MCF 10A (cell line): ENCODE measurements at regions not wholly inside any gene's neighbourhood (a gene's known extent, or its start where the extent isn't known, plus 50 kb on each side); places are given as distances from the start of the nearest gene placed in this dataset.

ENCODE experiments used
- BruUV-seq: library from RNA; stranded (reverse); fragments of 400-500 nt; replicated peaks from 2 replicates; lab custom pipeline; 2021; lab: Mats Ljungman, UMichigan
- CTCF ChIA-PET: fragments of 300-600 bp; sonication (Branson Sonifier 250); formaldehyde crosslinking; extraction: SDS; loops from one replicate; lab custom pipeline; 2021; ENCODE audit warnings: antibody characterized with exemption, inconsistent platforms; lab: Yijun Ruan, JAX
- POLR2A ChIA-PET: fragments of 300-600, 350-650 bp; sonication (Branson Sonifier 250); formaldehyde crosslinking; extraction: SDS; loops from one replicate; lab custom pipeline; 2020; ENCODE audit warnings: antibody characterized with exemption, inconsistent platforms; lab: Yijun Ruan, JAX
- DNase-seq: peaks from one replicate; pipeline ENCODE4 v3.0.0-alpha.2; 2018; ENCODE audit not compliant: unreplicated experiment
- H3K27ac Mint-ChIP-seq: one replicate; pipeline ENCODE4 v1.8.0; 2022; ENCODE audit warnings: mild to moderate bottlenecking, low read depth, mixed read lengths; ENCODE audit not compliant: unreplicated experiment
- H3K27me3 Mint-ChIP-seq: one replicate; pipeline ENCODE4 v1.8.0; 2022; ENCODE audit warnings: mixed read lengths; ENCODE audit not compliant: insufficient read depth, unreplicated experiment
- H3K36me3 Mint-ChIP-seq: one replicate; pipeline ENCODE4 v1.8.0; 2022; ENCODE audit warnings: mild to moderate bottlenecking, moderate library complexity, mixed read lengths; ENCODE audit not compliant: insufficient read depth, unreplicated experiment
- H3K4me1 Mint-ChIP-seq: one replicate; pipeline ENCODE4 v1.8.0; 2022; ENCODE audit warnings: mixed read lengths; ENCODE audit not compliant: insufficient read depth, unreplicated experiment
- H3K4me3 Mint-ChIP-seq: one replicate; pipeline ENCODE4 v1.8.0; 2022; ENCODE audit warnings: mild to moderate bottlenecking, moderate library complexity, mixed read lengths; ENCODE audit not compliant: unreplicated experiment
- H3K9me3 Mint-ChIP-seq: one replicate; pipeline ENCODE4 v1.8.0; 2022; ENCODE audit warnings: mixed read lengths; ENCODE audit not compliant: unreplicated experiment
- intact Hi-C: fragments of 100-400 bp; cut with micrococcal nuclease; formaldehyde crosslinking; loops from 2 replicates; pipeline ENCODE4 v1.14.1; 2022
- TF ChIP-seq, protein P1 (sequence below): fragments of 200-600 bp; IDR thresholded peaks from one replicate; pipeline ENCODE4 v1.8.0; 2022; ENCODE audit warnings: antibody characterized with exemption, mild to moderate bottlenecking; ENCODE audit not compliant: unreplicated experiment

DNA sequence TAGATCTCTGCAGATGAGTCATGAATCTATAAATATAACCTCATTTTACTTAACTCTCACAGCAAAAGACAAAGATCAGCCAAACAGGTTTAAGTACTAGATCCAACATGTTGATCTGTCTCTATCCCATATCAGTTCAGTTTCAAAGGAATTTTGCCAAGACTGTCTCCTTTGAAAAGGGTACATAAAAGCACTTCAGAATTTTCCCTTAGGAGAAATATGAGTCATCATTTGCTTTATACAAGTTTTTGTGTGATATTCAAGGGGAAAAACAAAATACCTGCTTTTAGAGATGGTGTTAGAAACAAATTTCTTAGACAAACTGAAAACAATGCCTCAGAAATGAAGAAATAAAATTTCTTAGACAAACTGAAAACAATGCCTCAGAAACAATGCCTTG is 73.5 kb upstream of the LRRC7 start:
- Mint-ChIP-seq H3K27ac (no peak overlapping the region), H3K4me3 (no peak overlapping the region), H3K4me1 (no peaks in the 10 kb centered on the region), H3K36me3 (no peaks in the 10 kb centered on the region), H3K27me3 (no peaks in the 10 kb centered on the region), H3K9me3 (no peaks in the 10 kb centered on the region)
- TF ChIP-seq, protein P1, sequence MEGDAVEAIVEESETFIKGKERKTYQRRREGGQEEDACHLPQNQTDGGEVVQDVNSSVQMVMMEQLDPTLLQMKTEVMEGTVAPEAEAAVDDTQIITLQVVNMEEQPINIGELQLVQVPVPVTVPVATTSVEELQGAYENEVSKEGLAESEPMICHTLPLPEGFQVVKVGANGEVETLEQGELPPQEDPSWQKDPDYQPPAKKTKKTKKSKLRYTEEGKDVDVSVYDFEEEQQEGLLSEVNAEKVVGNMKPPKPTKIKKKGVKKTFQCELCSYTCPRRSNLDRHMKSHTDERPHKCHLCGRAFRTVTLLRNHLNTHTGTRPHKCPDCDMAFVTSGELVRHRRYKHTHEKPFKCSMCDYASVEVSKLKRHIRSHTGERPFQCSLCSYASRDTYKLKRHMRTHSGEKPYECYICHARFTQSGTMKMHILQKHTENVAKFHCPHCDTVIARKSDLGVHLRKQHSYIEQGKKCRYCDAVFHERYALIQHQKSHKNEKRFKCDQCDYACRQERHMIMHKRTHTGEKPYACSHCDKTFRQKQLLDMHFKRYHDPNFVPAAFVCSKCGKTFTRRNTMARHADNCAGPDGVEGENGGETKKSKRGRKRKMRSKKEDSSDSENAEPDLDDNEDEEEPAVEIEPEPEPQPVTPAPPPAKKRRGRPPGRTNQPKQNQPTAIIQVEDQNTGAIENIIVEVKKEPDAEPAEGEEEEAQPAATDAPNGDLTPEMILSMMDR: no peak
- ChIA-PET CTCF (interaction anchor here (0.5 kb wide), 1 partner anchor 790 kb away, joined by 3 read pairs; no protein-coding TSS in a partner anchor), POLR2A (no interaction called here)
- intact Hi-C loops: no loop called here
- BruUV-seq: no TSS peak
- DNase-seq: no peak

DNA sequence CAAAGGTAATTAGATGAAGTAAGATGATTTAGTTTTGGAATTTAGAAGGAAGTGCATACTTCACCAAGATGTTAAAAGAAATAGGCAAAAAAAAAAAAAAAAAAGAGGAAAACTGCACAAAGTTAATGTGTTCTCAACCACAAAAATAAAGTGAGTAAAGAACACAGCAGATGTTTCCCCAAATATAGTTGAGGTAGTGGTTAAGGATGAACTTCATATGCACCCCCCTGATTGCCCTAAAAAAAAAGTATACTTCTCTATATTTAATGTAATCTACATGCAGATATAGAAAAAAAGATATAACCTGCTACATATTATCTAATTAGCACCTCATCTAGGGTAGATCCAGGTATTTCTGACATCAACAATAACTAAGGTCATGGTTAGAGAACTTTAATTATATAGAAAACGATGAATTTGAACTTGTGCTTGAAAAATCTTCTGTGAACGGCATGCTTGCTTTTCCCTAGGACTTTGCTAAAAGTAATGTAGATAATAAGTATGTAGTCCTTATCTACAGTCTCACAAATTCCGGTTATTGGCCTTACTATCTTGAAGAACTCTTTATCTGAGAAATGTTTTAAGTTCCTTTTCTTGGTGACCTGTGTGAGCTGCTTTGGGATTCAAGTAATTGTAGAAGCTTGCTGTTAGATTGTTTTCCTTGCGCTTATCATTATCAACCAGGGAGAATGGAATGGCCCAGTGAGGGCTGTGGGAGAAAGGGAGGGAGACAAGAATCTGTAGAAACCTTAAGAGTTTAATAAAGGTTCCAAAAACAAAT is 70.1 kb upstream of the LRRC7 start:
- no peaks in the 10 kb centered on the region for H3K4me1 Mint-ChIP-seq
- DNase-seq: no peak
- CTCF ChIA-PET: no interaction called here

DNA sequence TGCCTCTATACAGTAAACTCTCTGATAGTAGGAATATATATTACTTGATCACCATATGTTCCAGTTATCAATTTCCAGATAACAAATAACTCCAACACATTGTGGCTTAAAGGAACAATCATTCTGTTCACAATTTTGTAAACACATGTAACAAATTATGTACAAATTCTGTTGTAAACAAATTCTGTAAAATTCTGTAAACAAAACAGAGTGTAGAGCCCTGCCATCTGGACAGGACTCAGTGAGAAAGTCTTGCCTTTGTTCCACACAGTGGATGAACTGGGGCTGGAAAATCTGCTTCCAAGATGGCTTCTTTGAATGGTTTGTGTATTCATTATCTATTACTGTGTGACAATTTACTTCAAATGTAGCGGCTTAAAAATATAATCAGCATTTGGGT is 69.0 kb upstream of the LRRC7 start:
- TF ChIP-seq, protein P1: no peak
- no peaks in the 10 kb centered on the region for H3K4me1 Mint-ChIP-seq
- POLR2A ChIA-PET: no interaction called here
- H3K27ac Mint-ChIP-seq: no peak overlapping the region
- no peaks in the 10 kb centered on the region for H3K36me3 Mint-ChIP-seq
- no TSS peak for BruUV-seq
- no peak for DNase-seq
- H3K4me3 Mint-ChIP-seq: no peak overlapping the region
- intact Hi-C loops: no loop called here
- CTCF ChIA-PET: interaction anchor here (0.9 kb wide), 1 partner anchor 680 kb away, joined by 3 read pairs; no protein-coding TSS in a partner anchor
- no peaks in the 10 kb centered on the region for H3K9me3 Mint-ChIP-seq
- H3K27me3 Mint-ChIP-seq: no peaks in the 10 kb centered on the region

More for the DNA sequence above, 70.1 kb upstream of the LRRC7 start:
- POLR2A ChIA-PET: no interaction called here
- Mint-ChIP-seq H3K9me3 (no peaks in the 10 kb centered on the region), H3K36me3 (no peaks in the 10 kb centered on the region), H3K27me3 (no peaks in the 10 kb centered on the region), H3K27ac (no peak overlapping the region), H3K4me3 (no peak overlapping the region)
- BruUV-seq: no TSS peak
- intact Hi-C loops: no loop called here
- TF ChIP-seq, protein P1: no peak

DNA sequence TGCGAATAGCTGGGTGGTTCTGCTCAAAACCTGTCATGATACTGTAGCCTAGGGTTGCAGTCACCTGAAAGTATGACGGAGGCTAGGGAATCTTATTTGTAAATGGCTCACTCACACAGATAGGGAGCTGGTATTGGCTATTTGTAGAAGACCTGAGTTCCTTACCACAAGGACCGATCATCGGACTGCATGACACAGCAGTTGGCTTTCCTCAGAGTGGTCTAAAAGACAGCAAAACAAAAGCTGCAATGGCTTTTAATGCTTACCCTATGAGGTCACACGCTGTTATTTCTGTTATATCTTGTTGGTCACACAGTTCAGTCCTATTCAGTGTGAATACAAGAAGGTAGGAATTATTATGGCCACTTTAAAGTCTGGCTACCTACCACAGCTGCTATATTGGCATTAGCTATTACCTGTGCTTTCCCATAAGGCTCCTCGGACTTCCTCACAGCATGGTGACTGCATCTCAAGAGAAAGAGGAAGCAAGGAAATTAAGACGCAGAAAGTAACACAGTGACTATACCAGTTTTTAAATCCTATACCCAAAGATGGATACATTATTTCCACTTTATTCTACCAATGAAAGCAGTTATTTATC is 68.4 kb upstream of the LRRC7 start:
- no peaks in the 10 kb centered on the region for H3K36me3 Mint-ChIP-seq
- no peak for DNase-seq
- no peaks in the 10 kb centered on the region for H3K27me3 Mint-ChIP-seq
- intact Hi-C loops: no loop called here
- H3K9me3 Mint-ChIP-seq: no peaks in the 10 kb centered on the region
- TF ChIP-seq, protein P1: no peak
- ChIA-PET CTCF (interaction anchor here (0.9 kb wide), 1 partner anchor 681 kb away, joined by 3 read pairs; no protein-coding TSS in a partner anchor), POLR2A (no interaction called here)
- H3K4me3 Mint-ChIP-seq: no peak overlapping the region
- BruUV-seq: no TSS peak
- H3K4me1 Mint-ChIP-seq: no peaks in the 10 kb centered on the region
- H3K27ac Mint-ChIP-seq: no peak overlapping the region
